HL-60 (cell line): ENCODE measurements at regions not wholly inside any gene's neighbourhood (a gene's known extent, or its start where the extent isn't known, plus 50 kb on each side); places are given as distances from the start of the nearest gene placed in this dataset.

Experiments
- CTCF ChIP-seq: IDR thresholded peaks from one replicate; pipeline ENCODE4 v1.5.1; 2011; ENCODE audit warnings: low read length, control low read depth, inconsistent platforms; ENCODE audit not compliant: insufficient read depth
- GABPA ChIP-seq: IDR thresholded peaks from 2 replicates; pipeline ENCODE4 v1.6.1; 2012; ENCODE audit warnings: low read depth
- TF ChIP-seq, protein P1 (sequence below): IDR thresholded peaks from 2 replicates; pipeline ENCODE4 v1.6.1; 2012; ENCODE audit warnings: low read depth; ENCODE audit not compliant: insufficient replicate concordance

DNA sequence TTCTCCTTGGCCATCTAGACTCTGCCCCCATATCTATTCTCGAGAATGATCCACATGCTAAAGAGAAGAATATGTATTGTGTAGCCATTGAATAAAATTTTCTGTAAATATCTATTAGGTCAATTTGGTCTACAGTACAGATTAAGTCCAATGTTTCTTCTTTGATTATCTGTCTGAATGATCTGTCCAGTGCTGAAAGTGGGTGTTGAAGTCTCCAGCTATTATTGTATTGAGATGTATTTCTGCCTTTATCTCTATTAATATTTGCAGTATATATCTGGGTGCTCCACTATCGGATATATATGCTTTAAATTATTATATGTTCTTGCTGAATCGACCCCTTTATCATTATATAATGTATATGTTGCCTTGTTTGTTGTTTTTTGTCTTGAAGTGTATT, 384.9 kb upstream of the ROBO1 start:
- TF ChIP-seq, protein P1, sequence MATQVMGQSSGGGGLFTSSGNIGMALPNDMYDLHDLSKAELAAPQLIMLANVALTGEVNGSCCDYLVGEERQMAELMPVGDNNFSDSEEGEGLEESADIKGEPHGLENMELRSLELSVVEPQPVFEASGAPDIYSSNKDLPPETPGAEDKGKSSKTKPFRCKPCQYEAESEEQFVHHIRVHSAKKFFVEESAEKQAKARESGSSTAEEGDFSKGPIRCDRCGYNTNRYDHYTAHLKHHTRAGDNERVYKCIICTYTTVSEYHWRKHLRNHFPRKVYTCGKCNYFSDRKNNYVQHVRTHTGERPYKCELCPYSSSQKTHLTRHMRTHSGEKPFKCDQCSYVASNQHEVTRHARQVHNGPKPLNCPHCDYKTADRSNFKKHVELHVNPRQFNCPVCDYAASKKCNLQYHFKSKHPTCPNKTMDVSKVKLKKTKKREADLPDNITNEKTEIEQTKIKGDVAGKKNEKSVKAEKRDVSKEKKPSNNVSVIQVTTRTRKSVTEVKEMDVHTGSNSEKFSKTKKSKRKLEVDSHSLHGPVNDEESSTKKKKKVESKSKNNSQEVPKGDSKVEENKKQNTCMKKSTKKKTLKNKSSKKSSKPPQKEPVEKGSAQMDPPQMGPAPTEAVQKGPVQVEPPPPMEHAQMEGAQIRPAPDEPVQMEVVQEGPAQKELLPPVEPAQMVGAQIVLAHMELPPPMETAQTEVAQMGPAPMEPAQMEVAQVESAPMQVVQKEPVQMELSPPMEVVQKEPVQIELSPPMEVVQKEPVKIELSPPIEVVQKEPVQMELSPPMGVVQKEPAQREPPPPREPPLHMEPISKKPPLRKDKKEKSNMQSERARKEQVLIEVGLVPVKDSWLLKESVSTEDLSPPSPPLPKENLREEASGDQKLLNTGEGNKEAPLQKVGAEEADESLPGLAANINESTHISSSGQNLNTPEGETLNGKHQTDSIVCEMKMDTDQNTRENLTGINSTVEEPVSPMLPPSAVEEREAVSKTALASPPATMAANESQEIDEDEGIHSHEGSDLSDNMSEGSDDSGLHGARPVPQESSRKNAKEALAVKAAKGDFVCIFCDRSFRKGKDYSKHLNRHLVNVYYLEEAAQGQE, result peak; percentile 82
- TF ChIP-seq CTCF, result no peak
- no peak for TF ChIP-seq GABPA
